GM12892 (cell line): ENCODE measurements at regions not wholly inside any gene's neighbourhood (a gene's known extent, or its start where the extent isn't known, plus 50 kb on each side); places are given as distances from the start of the nearest gene placed in this dataset.

Experiments used
- POLR2A ChIP-seq: IDR thresholded peaks from 2 replicates; pipeline ENCODE4 v1.6.1; 2011; ENCODE audit warnings: low read depth, low read length, control low read depth
- POLR2AphosphoS5 ChIP-seq: IDR thresholded peaks from 2 replicates; pipeline ENCODE4 v1.6.1; 2011; ENCODE audit warnings: low read depth, low read length, control low read depth

- no peak for TF ChIP-seq POLR2A
- no peak for TF ChIP-seq POLR2AphosphoS5
These were observed 51.1 kb upstream of the COMTD1 start for GRCh38 chr10:75286901-75287300.
